Activated T-helper 17 cell treated with anti-CD3 and anti-CD28 coated beads, Interleukin-2, amount 50 U/mL, for 72 hours (primary cell): ENCODE measurements at regions not wholly inside any gene's neighbourhood (a gene's known extent, or its start where the extent isn't known, plus 50 kb on each side); places are given as distances from the start of the nearest gene placed in this dataset.

Source experiments
- ATAC-seq: fragments of 150-1000 bp; cut with Tn5 transposase; replicated peaks from 2 replicates; pipeline ENCODE4 v1.10.0; 2021; ENCODE audit warnings: mild to moderate bottlenecking, moderate library complexity
- H3K27ac Mint-ChIP-seq: one replicate; pipeline ENCODE4 v1.8.0; 2022; ENCODE audit warnings: mixed read lengths
- H3K27me3 Mint-ChIP-seq: one replicate; pipeline ENCODE4 v1.8.0; 2022; ENCODE audit warnings: mixed read lengths
- H3K36me3 Mint-ChIP-seq: one replicate; pipeline ENCODE4 v1.8.0; 2022; ENCODE audit warnings: low read depth, mild to moderate bottlenecking, mixed read lengths
- H3K4me1 Mint-ChIP-seq: one replicate; pipeline ENCODE4 v1.8.0; 2022; ENCODE audit warnings: mixed read lengths
- H3K4me3 Mint-ChIP-seq: one replicate; pipeline ENCODE4 v1.8.0; 2022; ENCODE audit warnings: mild to moderate bottlenecking, mixed read lengths
- H3K9me3 Mint-ChIP-seq: one replicate; pipeline ENCODE4 v1.8.0; 2022; ENCODE audit warnings: mixed read lengths

GRCh38 chr4:24404281-24404680, 180.1 kb downstream of the DHX15 start:
- no peaks in the 10 kb centered on the region for H3K36me3 Mint-ChIP-seq
- no peak overlapping the region for H3K4me3 Mint-ChIP-seq
- no peak for ATAC-seq
- H3K4me1 Mint-ChIP-seq, result no peaks in the 10 kb centered on the region
- no peaks in the 10 kb centered on the region for H3K9me3 Mint-ChIP-seq
- no peak overlapping the region for H3K27ac Mint-ChIP-seq
- peaks cover 8% of the 10 kb centered on the region for H3K27me3 Mint-ChIP-seq

GRCh38 chr4:24403265-24403664, 181.1 kb downstream of the DHX15 start:
- no peak overlapping the region for H3K4me3 Mint-ChIP-seq
- no peaks in the 10 kb centered on the region for H3K9me3 Mint-ChIP-seq
- H3K27me3 Mint-ChIP-seq, result peaks cover 8% of the 10 kb centered on the region
- no peaks in the 10 kb centered on the region for H3K4me1 Mint-ChIP-seq
- no peak overlapping the region for H3K27ac Mint-ChIP-seq
- no peak for ATAC-seq
- no peaks in the 10 kb centered on the region for H3K36me3 Mint-ChIP-seq

GRCh38 chr4:24400537-24400936, 183.8 kb downstream of the DHX15 start:
- Mint-ChIP-seq H3K27ac (no peak overlapping the region), H3K9me3 (no peaks in the 10 kb centered on the region), H3K4me1 (no peaks in the 10 kb centered on the region), H3K4me3 (no peak overlapping the region), H3K36me3 (no peaks in the 10 kb centered on the region), H3K27me3 (no peaks in the 10 kb centered on the region)
- no peak for ATAC-seq

GRCh38 chr4:24396988-24397387, 187.4 kb downstream of the DHX15 start:
- Mint-ChIP-seq H3K27ac (no peak overlapping the region), H3K36me3 (no peaks in the 10 kb centered on the region), H3K27me3 (no peaks in the 10 kb centered on the region), H3K9me3 (no peaks in the 10 kb centered on the region), H3K4me1 (no peaks in the 10 kb centered on the region), H3K4me3 (no peak overlapping the region)
- ATAC-seq, result no peak

GRCh38 chr4:24395937-24396336, 188.4 kb downstream of the DHX15 start:
- ATAC-seq, result no peak
- Mint-ChIP-seq H3K4me1 (no peaks in the 10 kb centered on the region), H3K36me3 (no peaks in the 10 kb centered on the region), H3K27ac (no peak overlapping the region), H3K9me3 (no peaks in the 10 kb centered on the region), H3K27me3 (no peaks in the 10 kb centered on the region), H3K4me3 (no peak overlapping the region)

GRCh38 chr4:24394041-24394440, 190.3 kb downstream of the DHX15 start:
- Mint-ChIP-seq H3K36me3 (no peaks in the 10 kb centered on the region), H3K27ac (no peak overlapping the region), H3K4me1 (no peaks in the 10 kb centered on the region), H3K4me3 (no peak overlapping the region), H3K9me3 (no peaks in the 10 kb centered on the region), H3K27me3 (no peaks in the 10 kb centered on the region)
- ATAC-seq, result no peak

GRCh38 chr4:24392613-24393012, 191.7 kb downstream of the DHX15 start:
- Mint-ChIP-seq H3K4me1 (no peaks in the 10 kb centered on the region), H3K36me3 (no peaks in the 10 kb centered on the region), H3K9me3 (no peaks in the 10 kb centered on the region), H3K27me3 (no peaks in the 10 kb centered on the region), H3K4me3 (no peak overlapping the region), H3K27ac (no peak overlapping the region)
- ATAC-seq, result no peak

- H3K27ac Mint-ChIP-seq, result no peak overlapping the region
- H3K4me3 Mint-ChIP-seq, result no peak overlapping the region
- H3K27me3 Mint-ChIP-seq, result peaks cover 17% of the 10 kb centered on the region
- peaks cover 5% of the 10 kb centered on the region for H3K9me3 Mint-ChIP-seq
- H3K4me1 Mint-ChIP-seq, result no peaks in the 10 kb centered on the region
- peak; percentile 82 for ATAC-seq
- no peaks in the 10 kb centered on the region for H3K36me3 Mint-ChIP-seq
These were observed 202.0 kb downstream of the DHX15 start for GRCh38 chr4:24382381-24382780.

- H3K9me3 Mint-ChIP-seq, result peaks cover 5% of the 10 kb centered on the region
- H3K4me3 Mint-ChIP-seq, result no peak overlapping the region
These were observed 203.2 kb downstream of the DHX15 start for GRCh38 chr4:24380957-24381665.

GRCh38 chr4:24373704-24374103, 210.7 kb downstream of the DHX15 start:
- ATAC-seq, result no peak
- H3K4me3 Mint-ChIP-seq, result no peak overlapping the region
- H3K36me3 Mint-ChIP-seq, result no peaks in the 10 kb centered on the region
- H3K27me3 Mint-ChIP-seq, result peaks cover 21% of the 10 kb centered on the region
- no peaks in the 10 kb centered on the region for H3K4me1 Mint-ChIP-seq
- no peaks in the 10 kb centered on the region for H3K9me3 Mint-ChIP-seq
- no peak overlapping the region for H3K27ac Mint-ChIP-seq

More at GRCh38 chr4:24380957-24381665, 203.2 kb downstream of the DHX15 start:
- no peaks in the 10 kb centered on the region for H3K36me3 Mint-ChIP-seq
- H3K27me3 Mint-ChIP-seq, result peaks cover 18% of the 10 kb centered on the region
- no peaks in the 10 kb centered on the region for H3K4me1 Mint-ChIP-seq
- H3K27ac Mint-ChIP-seq, result no peak overlapping the region
- no peak for ATAC-seq

GRCh38 chr4:24372881-24373280, 211.5 kb downstream of the DHX15 start:
- no peaks in the 10 kb centered on the region for H3K9me3 Mint-ChIP-seq
- peaks cover 21% of the 10 kb centered on the region for H3K27me3 Mint-ChIP-seq
- H3K4me1 Mint-ChIP-seq, result no peaks in the 10 kb centered on the region
- ATAC-seq, result no peak
- no peak overlapping the region for H3K27ac Mint-ChIP-seq
- no peak overlapping the region for H3K4me3 Mint-ChIP-seq
- H3K36me3 Mint-ChIP-seq, result no peaks in the 10 kb centered on the region

GRCh38 chr4:24372341-24372740, 212.0 kb downstream of the DHX15 start:
- H3K4me1 Mint-ChIP-seq, result no peaks in the 10 kb centered on the region
- no peaks in the 10 kb centered on the region for H3K9me3 Mint-ChIP-seq
- H3K27ac Mint-ChIP-seq, result no peak overlapping the region
- no peaks in the 10 kb centered on the region for H3K36me3 Mint-ChIP-seq
- no peak overlapping the region for H3K4me3 Mint-ChIP-seq
- ATAC-seq, result no peak
- H3K27me3 Mint-ChIP-seq, result peaks cover 19% of the 10 kb centered on the region

- H3K36me3 Mint-ChIP-seq, result no peaks in the 10 kb centered on the region
These were observed 213.9 kb downstream of the DHX15 start for GRCh38 chr4:24370421-24370820.

GRCh38 chr4:24369507-24370029, 214.8 kb downstream of the DHX15 start:
- Mint-ChIP-seq H3K9me3 (no peaks in the 10 kb centered on the region), H3K36me3 (no peaks in the 10 kb centered on the region), H3K27me3 (peaks cover 13% of the 10 kb centered on the region), H3K4me1 (no peaks in the 10 kb centered on the region), H3K27ac (no peak overlapping the region), H3K4me3 (no peak overlapping the region)
- no peak for ATAC-seq

More at GRCh38 chr4:24370421-24370820, 213.9 kb downstream of the DHX15 start:
- ATAC-seq, result no peak
- H3K4me1 Mint-ChIP-seq, result no peaks in the 10 kb centered on the region
- H3K27ac Mint-ChIP-seq, result no peak overlapping the region
- H3K9me3 Mint-ChIP-seq, result no peaks in the 10 kb centered on the region
- H3K27me3 Mint-ChIP-seq, result peaks cover 17% of the 10 kb centered on the region
- no peak overlapping the region for H3K4me3 Mint-ChIP-seq

GRCh38 chr4:24368801-24369200, 215.6 kb downstream of the DHX15 start:
- Mint-ChIP-seq H3K9me3 (no peaks in the 10 kb centered on the region), H3K4me1 (no peaks in the 10 kb centered on the region), H3K4me3 (no peak overlapping the region), H3K27me3 (peaks cover 13% of the 10 kb centered on the region), H3K36me3 (no peaks in the 10 kb centered on the region), H3K27ac (no peak overlapping the region)
- ATAC-seq, result no peak
